Lung (tissue), 12 donors: ENCODE measurements at regions not wholly inside any gene's neighbourhood (a gene's known extent, or its start where the extent isn't known, plus 50 kb on each side); places are given as distances from the start of the nearest gene placed in this dataset. TPM values are rescaled to one million over a fixed set of nuclear protein-coding genes. Genes with fewer than 3 reads are reported as not detected.

Experiments used
- ATAC-seq: fragments of 200-7000 bp; cut with Tn5 transposase; one replicate; pipeline ENCODE4 v1.9.1; 2020; ENCODE audit warnings: moderate number of reproducible peaks; ENCODE audit not compliant: insufficient read depth, low FRiP score
- DNase-seq, 3 donors: peaks; one replicate each; pipeline ENCODE4 v3.0.0-alpha.2; 2013 to 2017
- H3K27ac ChIP-seq, 2 donors: one replicate each; pipeline ENCODE4 v1.5.1; 2013; ENCODE audit warnings: mild to moderate bottlenecking in 2 of 2, moderate library complexity in 2 of 2, control low read depth in 1 of 2, inconsistent platforms in 1 of 2, low read depth in 1 of 2, low read length in 1 of 2
- H3K27me3 ChIP-seq, 3 donors: one replicate each; pipeline ENCODE4 v1.5.1; 2013; ENCODE audit warnings: low read length in 2 of 3; ENCODE audit not compliant: control insufficient read depth in 3 of 3, insufficient read depth in 3 of 3
- H3K36me3 ChIP-seq, 4 donors: one replicate each; pipeline ENCODE4 v1.5.1; 2013; ENCODE audit warnings: low read length in 4 of 4, mild to moderate bottlenecking in 1 of 4, moderate library complexity in 1 of 4; ENCODE audit not compliant: control insufficient read depth in 4 of 4, insufficient read depth in 4 of 4
- H3K4me1 ChIP-seq, 5 donors: one replicate each; pipeline ENCODE4 v1.5.1; 2013; ENCODE audit warnings: low read length in 5 of 5, mild to moderate bottlenecking in 2 of 5, moderate library complexity in 1 of 5; ENCODE audit not compliant: control insufficient read depth in 5 of 5, insufficient read depth in 5 of 5
- H3K4me3 ChIP-seq: one replicate; pipeline ENCODE4 v1.5.1; 2013; ENCODE audit warnings: mild to moderate bottlenecking, control low read depth, moderate library complexity
- H3K9ac ChIP-seq, 2 donors: one replicate each; pipeline ENCODE4 v1.5.1; 2013; ENCODE audit warnings: low read length in 2 of 2, control low read depth in 1 of 2; ENCODE audit not compliant: insufficient read depth in 1 of 2
- H3K9me3 ChIP-seq, 4 donors: one replicate each; pipeline ENCODE4 v1.5.1; 2013; ENCODE audit warnings: low read length in 3 of 4, mild to moderate bottlenecking in 1 of 4, moderate library complexity in 1 of 4; ENCODE audit not compliant: control insufficient read depth in 4 of 4, insufficient read depth in 3 of 4
- CTCF ChIP-seq: IDR thresholded peaks from 2 replicates; pipeline ENCODE4 v1.5.1; 2012; ENCODE audit warnings: mild to moderate bottlenecking; ENCODE audit errors: control extremely low read depth, extremely low read depth
- WGBS, 2 donors: extraction: QIAGEN DNeasy Blood & Tissue Kit; methylation state at CpG; one replicate each; pipeline ENCODE4 v1.1.7; 2013; 5-methylcytosine and 5-hydroxymethylcytosine counted together
- small RNA-seq: library from RNA; depleted of rRNA; stranded (forward); fragments of <200 nt; gene quantifications from one replicate; pipeline ENCODE3, GENCODE V24; 2014; ENCODE audit warnings: low replicate concordance
- donor health status: control.
- donor health status: control.
- donor health status: Bipolar disorder and iron deficiency.
- donor health status: healthy.
- donor health status: DM: yes; HTN: yes; CAD: no.

GRCh38 chr10:31262672-31263071 lies 56.3 kb upstream of the ZEB1 start:
- H3K9ac ChIP-seq, result no peak overlapping the region
- DNase-seq (peak; percentile 79 to 93 (median 90)), ATAC-seq (no peak)
- no peak overlapping the region for H3K27ac ChIP-seq
- peaks cover 0 to 24% (median 6%) of the 10 kb centered on the region in 5 donors for H3K4me1 ChIP-seq
- H3K9me3 ChIP-seq, result no peaks in the 10 kb centered on the region
- no peak for TF ChIP-seq CTCF
- H3K27me3 ChIP-seq, result no peaks in the 10 kb centered on the region
- no peak overlapping the region for H3K4me3 ChIP-seq
- 66 to 85% methylated on average over 2 of the region's 2 CpGs for WGBS, 2 donors
- no peaks in the 10 kb centered on the region for H3K36me3 ChIP-seq

GRCh38 chr10:31263903-31264302 lies 55.1 kb upstream of the ZEB1 start:
- no peaks in the 10 kb centered on the region for H3K9me3 ChIP-seq
- no peak overlapping the region for H3K4me3 ChIP-seq
- WGBS, 2 donors, result 98% methylated on average over 5 of the region's 5 CpGs
- ATAC-seq (no peak), DNase-seq (no peak)
- no peaks in the 10 kb centered on the region for H3K36me3 ChIP-seq
- TF ChIP-seq CTCF, result no peak
- no peaks in the 10 kb centered on the region for H3K27me3 ChIP-seq
- no peak overlapping the region for H3K27ac ChIP-seq
- no peak overlapping the region for H3K9ac ChIP-seq
- peaks cover 0 to 24% (median 6%) of the 10 kb centered on the region in 5 donors for H3K4me1 ChIP-seq

- no peak for TF ChIP-seq CTCF
- no peak for DNase-seq
- Histone ChIP-seq H3K4me3 (no peak overlapping the region), H3K27me3 (no peaks in the 10 kb centered on the region), H3K27ac (no peak overlapping the region), H3K36me3 (no peaks in the 10 kb centered on the region), H3K4me1 (no peaks in the 10 kb centered on the region), H3K9ac (no peak overlapping the region), H3K9me3 (peaks cover 0 to 2% (median 0%) of the 10 kb centered on the region in 4 donors)
- 86 to 90% methylated on average over 12 of the region's 12 CpGs for WGBS, 2 donors
- no peak for ATAC-seq
Measured at GRCh38 chr10:31268444-31269303, 50.3 kb upstream of the ZEB1 start.

Small RNA genes in the stretch of these regions (small RNA-seq; reads per million reads assigned to genes)
- not detected for gene RNA5SP309
